Hepatocyte (in vitro differentiated cells): ENCODE measurements at regions not wholly inside any gene's neighbourhood (a gene's known extent, or its start where the extent isn't known, plus 50 kb on each side); places are given as distances from the start of the nearest gene placed in this dataset.

Experiments used
- DNase-seq: peaks from one replicate; pipeline ENCODE4 v3.0.0-alpha.2; 2016; ENCODE audit warnings: low spot score
- H2AFZ ChIP-seq: fragments of 200-600 bp; sonication (generic); 2 replicates; pipeline ENCODE4 v1.6.0; 2016; ENCODE audit warnings: antibody characterized with exemption, mild to moderate bottlenecking
- H3K27ac ChIP-seq: fragments of 200-600 bp; sonication (generic); 2 replicates; pipeline ENCODE4 v1.5.1; 2016; ENCODE audit warnings: mild to moderate bottlenecking
- H3K27me3 ChIP-seq: fragments of 200-600 bp; sonication (generic); 2 replicates; pipeline ENCODE4 v1.6.1; 2016
- H3K36me3 ChIP-seq: fragments of 200-600 bp; sonication (generic); replicated peaks from 2 replicates; pipeline ENCODE4 v1.5.1; 2016; ENCODE audit warnings: low read depth; ENCODE audit not compliant: insufficient read depth
- H3K4me1 ChIP-seq: fragments of 200-600 bp; sonication (generic); 2 replicates; pipeline ENCODE4 v1.5.1; 2016; ENCODE audit warnings: mild to moderate bottlenecking, moderate library complexity; ENCODE audit not compliant: insufficient read depth
- H3K4me2 ChIP-seq: fragments of 200-600 bp; sonication (generic); 2 replicates; pipeline ENCODE4 v1.6.0; 2016
- H3K4me3 ChIP-seq: fragments of 200-600 bp; sonication (generic); 2 replicates; pipeline ENCODE4 v1.5.1; 2016; ENCODE audit warnings: mild to moderate bottlenecking
- H3K79me2 ChIP-seq: fragments of 200-600 bp; sonication (generic); 2 replicates; pipeline ENCODE4 v1.6.0; 2017; ENCODE audit warnings: mild to moderate bottlenecking
- H3K9me2 ChIP-seq: fragments of 200-600 bp; sonication (generic); replicated peaks from 2 replicates; pipeline ENCODE4 v1.6.0; 2017; ENCODE audit warnings: mild to moderate bottlenecking; ENCODE audit not compliant: insufficient read depth
- H3K9me3 ChIP-seq: fragments of 200-600 bp; sonication (generic); 2 replicates; pipeline ENCODE4 v1.5.1; 2016; ENCODE audit warnings: low read depth, mild to moderate bottlenecking
- H4K20me1 ChIP-seq: fragments of 200-600 bp; sonication (generic); 2 replicates; pipeline ENCODE4 v1.6.0; 2016; ENCODE audit warnings: mild to moderate bottlenecking; ENCODE audit not compliant: insufficient read depth, poor library complexity, severe bottlenecking
- EZH2 ChIP-seq: fragments of 200-600 bp; sonication (generic); IDR thresholded peaks from 2 replicates; pipeline ENCODE4 v1.6.1; 2016; ENCODE audit warnings: antibody characterized with exemption, mild to moderate bottlenecking, borderline replicate concordance
- EZH2phosphoT487 ChIP-seq: fragments of 200-600 bp; sonication (generic); IDR thresholded peaks from one replicate; pipeline ENCODE4 v1.6.1; 2018; ENCODE audit warnings: antibody characterized with exemption, mild to moderate bottlenecking, low read depth, moderate library complexity; ENCODE audit not compliant: unreplicated experiment, severe bottlenecking
- WGBS: methylation state at CpG from one replicate; pipeline ENCODE4 v1.1.6; 2016; ENCODE audit warnings: low lambda C conversion rate; ENCODE audit errors: missing lambda C conversion rate; 5-methylcytosine and 5-hydroxymethylcytosine counted together
- TF ChIP-seq, protein P1 (sequence below): fragments of 200-600 bp; sonication (generic); IDR thresholded peaks from 2 replicates; pipeline ENCODE4 v1.5.1; 2016; ENCODE audit warnings: antibody characterized with exemption, mild to moderate bottlenecking; ENCODE audit not compliant: poor library complexity

DNA sequence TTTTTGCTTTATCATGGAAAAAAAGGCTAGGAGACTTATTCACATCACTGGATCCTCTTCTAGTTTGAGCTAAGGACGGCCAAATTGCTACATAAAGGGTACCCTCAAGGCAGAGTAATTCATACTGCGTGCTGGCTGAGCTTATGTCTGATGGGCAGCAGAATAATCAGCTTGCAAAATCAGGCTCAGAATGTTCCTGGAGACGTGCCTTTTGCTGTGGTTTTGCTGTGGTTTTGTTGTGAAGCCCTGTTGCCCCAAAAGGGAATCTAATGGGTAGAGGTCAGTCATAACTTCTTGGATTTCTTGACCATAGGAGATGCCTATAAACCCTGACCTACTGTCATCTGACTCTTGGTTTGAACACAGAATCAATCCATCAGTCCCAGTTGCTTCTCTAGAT lies 189.9 kb downstream of the SOX2 start:
- DNase-seq, result no peak
- H3K4me2 ChIP-seq, result no peak overlapping the region
- no peaks in the 10 kb centered on the region for H4K20me1 ChIP-seq
- H3K4me3 ChIP-seq, result no peak overlapping the region
- TF ChIP-seq EZH2 (no peak), EZH2phosphoT487 (no peak)
- TF ChIP-seq, protein P1, sequence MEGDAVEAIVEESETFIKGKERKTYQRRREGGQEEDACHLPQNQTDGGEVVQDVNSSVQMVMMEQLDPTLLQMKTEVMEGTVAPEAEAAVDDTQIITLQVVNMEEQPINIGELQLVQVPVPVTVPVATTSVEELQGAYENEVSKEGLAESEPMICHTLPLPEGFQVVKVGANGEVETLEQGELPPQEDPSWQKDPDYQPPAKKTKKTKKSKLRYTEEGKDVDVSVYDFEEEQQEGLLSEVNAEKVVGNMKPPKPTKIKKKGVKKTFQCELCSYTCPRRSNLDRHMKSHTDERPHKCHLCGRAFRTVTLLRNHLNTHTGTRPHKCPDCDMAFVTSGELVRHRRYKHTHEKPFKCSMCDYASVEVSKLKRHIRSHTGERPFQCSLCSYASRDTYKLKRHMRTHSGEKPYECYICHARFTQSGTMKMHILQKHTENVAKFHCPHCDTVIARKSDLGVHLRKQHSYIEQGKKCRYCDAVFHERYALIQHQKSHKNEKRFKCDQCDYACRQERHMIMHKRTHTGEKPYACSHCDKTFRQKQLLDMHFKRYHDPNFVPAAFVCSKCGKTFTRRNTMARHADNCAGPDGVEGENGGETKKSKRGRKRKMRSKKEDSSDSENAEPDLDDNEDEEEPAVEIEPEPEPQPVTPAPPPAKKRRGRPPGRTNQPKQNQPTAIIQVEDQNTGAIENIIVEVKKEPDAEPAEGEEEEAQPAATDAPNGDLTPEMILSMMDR, result no peak
- H3K36me3 ChIP-seq, result no peaks in the 10 kb centered on the region
- H3K79me2 ChIP-seq, result no peaks in the 10 kb centered on the region
- WGBS, result 76% methylated on average over 3 of the region's 3 CpGs
- no peaks in the 10 kb centered on the region for H3K27me3 ChIP-seq
- no peak overlapping the region for H3K27ac ChIP-seq
- no peak overlapping the region for H2AFZ ChIP-seq
- no peaks in the 10 kb centered on the region for H3K4me1 ChIP-seq
- no peaks in the 10 kb centered on the region for H3K9me2 ChIP-seq
- no peaks in the 10 kb centered on the region for H3K9me3 ChIP-seq

DNA sequence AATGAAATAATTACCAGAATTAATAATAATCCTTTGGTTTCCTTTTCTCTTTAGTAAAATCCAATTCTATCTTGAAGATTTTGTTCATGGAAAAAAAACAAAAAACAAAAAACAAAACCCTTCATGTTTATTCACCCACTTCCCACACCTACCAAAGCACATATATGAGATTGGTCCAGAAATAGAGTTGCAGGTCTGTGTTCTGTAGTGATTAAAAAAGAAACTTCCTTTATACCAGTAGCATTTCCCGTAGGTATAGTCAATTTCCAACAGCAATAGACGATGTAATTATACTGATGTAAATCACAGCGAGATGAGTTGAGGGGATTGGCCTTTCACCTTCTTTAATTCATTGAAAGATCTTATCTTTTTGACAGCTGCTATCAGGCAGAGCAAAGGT lies 194.6 kb downstream of the SOX2 start:
- H3K4me3 ChIP-seq, result no peak overlapping the region
- no peaks in the 10 kb centered on the region for H3K4me1 ChIP-seq
- 54% methylated on average over 3 of the region's 3 CpGs for WGBS
- no peak overlapping the region for H2AFZ ChIP-seq
- H3K4me2 ChIP-seq, result no peak overlapping the region
- TF ChIP-seq EZH2phosphoT487, result no peak
- TF ChIP-seq, protein P1, result no peak
- no peak for TF ChIP-seq EZH2
- H3K9me2 ChIP-seq, result no peaks in the 10 kb centered on the region
- H3K9me3 ChIP-seq, result no peaks in the 10 kb centered on the region
- H3K36me3 ChIP-seq, result no peaks in the 10 kb centered on the region
- no peaks in the 10 kb centered on the region for H3K79me2 ChIP-seq
- DNase-seq, result no peak
- H3K27me3 ChIP-seq, result no peaks in the 10 kb centered on the region
- H3K27ac ChIP-seq, result no peak overlapping the region
- no peaks in the 10 kb centered on the region for H4K20me1 ChIP-seq

DNA sequence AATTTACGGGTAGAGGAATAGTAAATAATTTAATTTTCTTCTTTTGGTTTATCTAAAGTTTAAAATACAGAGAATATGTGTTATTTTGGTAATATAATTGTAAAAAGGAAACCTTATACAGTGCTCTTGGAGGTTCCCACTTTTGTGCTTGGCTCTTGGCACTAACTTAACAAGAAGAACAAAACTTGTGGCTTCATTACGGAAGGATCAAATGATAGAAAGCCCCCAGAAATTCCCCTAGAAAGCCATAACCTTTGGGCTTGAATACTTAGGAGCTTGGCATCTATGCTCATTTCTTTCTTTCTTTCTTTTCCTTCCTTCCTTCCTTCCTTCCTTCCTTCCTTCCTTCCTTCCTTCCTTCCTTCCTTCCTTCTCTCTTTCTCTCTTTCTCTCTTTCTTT lies 197.5 kb downstream of the SOX2 start:
- Histone ChIP-seq H2AFZ (no peak overlapping the region), H3K27me3 (no peaks in the 10 kb centered on the region), H3K36me3 (no peaks in the 10 kb centered on the region), H3K79me2 (no peaks in the 10 kb centered on the region), H4K20me1 (no peaks in the 10 kb centered on the region), H3K4me1 (no peaks in the 10 kb centered on the region), H3K4me3 (no peak overlapping the region), H3K27ac (no peak overlapping the region), H3K4me2 (no peak overlapping the region), H3K9me3 (no peaks in the 10 kb centered on the region), H3K9me2 (no peaks in the 10 kb centered on the region)
- WGBS, result 93% methylated on average over 2 of the region's 2 CpGs
- no peak for DNase-seq
- TF ChIP-seq EZH2 (no peak), EZH2phosphoT487 (no peak)
- TF ChIP-seq, protein P1, result no peak

DNA sequence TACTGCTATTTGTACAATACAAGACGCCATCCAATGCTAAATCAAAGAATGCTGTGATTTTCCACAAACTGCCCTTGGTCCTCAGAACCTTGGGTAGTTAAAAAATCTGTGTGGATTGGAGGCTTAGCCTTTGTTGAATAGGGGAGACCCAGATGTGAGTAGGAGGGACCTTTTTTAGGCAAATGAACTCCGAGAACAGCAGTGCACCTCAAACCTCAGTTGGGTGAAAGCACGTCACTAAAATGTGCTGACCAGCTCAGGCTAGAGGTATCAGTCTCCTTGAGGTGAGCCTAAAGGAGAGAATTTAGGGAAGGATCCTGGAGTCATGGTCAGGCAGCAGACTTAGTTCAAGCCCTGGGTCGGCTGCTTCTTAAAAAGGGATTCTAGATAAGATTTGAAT lies 200.7 kb downstream of the SOX2 start:
- Histone ChIP-seq H3K4me1 (no peaks in the 10 kb centered on the region), H3K79me2 (no peaks in the 10 kb centered on the region), H3K9me2 (no peaks in the 10 kb centered on the region), H2AFZ (no peak overlapping the region), H3K36me3 (no peaks in the 10 kb centered on the region), H3K27ac (no peak overlapping the region), H3K27me3 (no peaks in the 10 kb centered on the region), H3K9me3 (no peaks in the 10 kb centered on the region), H3K4me2 (no peak overlapping the region), H3K4me3 (no peak overlapping the region), H4K20me1 (no peaks in the 10 kb centered on the region)
- TF ChIP-seq EZH2 (no peak), EZH2phosphoT487 (no peak)
- TF ChIP-seq, protein P1, result no peak
- DNase-seq, result no peak
- whole genome bisulfite sequencing, result 84% methylated on average over 4 of the region's 4 CpGs
